CD4-positive, alpha-beta T cell treated with Interleukin-4 for 4 hours (primary cell): ENCODE measurements at regions not wholly inside any gene's neighbourhood (a gene's known extent, or its start where the extent isn't known, plus 50 kb on each side); places are given as distances from the start of the nearest gene placed in this dataset.
A peak's percentile ranks its signal among the peaks of the same experiment; 100 is the strongest.

ENCODE experiments used
- DNase-seq: peaks from one replicate; pipeline ENCODE4 v3.0.0-alpha.2; 2020

DNA sequence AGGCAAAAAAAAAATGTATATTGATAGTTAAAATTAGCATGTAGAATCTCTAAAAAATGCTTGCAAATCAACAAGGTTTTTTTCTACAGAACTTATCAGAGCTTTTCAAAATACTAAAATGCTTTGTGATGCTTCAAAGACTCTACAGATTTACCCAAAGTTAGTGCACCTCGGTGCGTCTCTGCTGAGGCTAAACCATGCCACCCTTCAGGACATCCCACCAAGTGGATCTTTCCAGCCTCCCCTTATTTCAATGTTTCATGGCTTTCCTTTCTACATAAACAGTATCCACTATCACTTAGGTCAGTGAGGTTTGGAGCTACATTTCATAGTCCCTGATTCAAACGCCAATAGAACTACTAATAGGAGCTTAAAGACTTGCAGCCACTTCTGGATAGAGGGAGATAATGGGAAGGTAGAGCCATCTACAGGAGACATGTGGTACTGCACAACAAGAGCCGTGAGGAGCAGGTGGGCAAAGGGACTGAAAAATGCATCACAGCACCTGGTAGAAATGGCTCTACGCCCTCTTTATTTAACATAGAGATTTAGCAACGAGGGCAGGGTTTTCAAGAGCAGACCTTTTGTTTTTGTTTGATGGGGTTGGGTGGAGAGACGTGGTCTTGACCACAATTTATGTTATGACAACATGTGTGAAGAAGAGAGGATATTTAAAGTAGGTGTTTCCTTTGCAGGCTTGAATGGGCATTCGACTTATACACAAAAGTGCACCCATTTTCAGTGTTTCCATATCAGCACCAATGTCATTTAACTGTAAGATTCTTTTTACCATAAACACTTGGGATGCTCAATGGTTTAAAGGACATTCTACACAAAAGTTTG lies 56.1 kb upstream of the SLC35G4 start:
- DNase-seq: peak; percentile 48

GRCh38 chr18:11548916-11549551 lies 60.4 kb upstream of the SLC35G4 start:
- no peak for DNase-seq

DNA sequence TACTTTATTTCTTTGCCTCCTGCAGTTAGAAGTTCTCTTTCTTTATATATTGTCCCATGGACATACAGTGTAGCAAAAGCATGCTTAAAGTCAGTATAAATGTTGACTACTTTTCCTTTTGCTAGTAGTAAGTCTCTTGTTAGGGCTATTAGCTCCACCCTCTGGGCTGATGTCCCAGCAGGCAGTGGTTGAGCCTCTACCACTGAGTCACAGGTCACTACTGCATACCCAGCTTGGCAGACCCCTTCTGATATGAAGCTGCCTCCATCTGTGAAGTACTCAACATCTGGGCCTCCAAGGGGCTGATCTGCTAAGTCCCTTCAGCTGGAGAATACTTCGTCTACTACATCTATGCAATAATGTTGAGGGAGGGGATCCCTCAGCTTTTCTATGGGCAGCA lies 61.0 kb upstream of the SLC35G4 start:
- DNase-seq: no peak

DNA sequence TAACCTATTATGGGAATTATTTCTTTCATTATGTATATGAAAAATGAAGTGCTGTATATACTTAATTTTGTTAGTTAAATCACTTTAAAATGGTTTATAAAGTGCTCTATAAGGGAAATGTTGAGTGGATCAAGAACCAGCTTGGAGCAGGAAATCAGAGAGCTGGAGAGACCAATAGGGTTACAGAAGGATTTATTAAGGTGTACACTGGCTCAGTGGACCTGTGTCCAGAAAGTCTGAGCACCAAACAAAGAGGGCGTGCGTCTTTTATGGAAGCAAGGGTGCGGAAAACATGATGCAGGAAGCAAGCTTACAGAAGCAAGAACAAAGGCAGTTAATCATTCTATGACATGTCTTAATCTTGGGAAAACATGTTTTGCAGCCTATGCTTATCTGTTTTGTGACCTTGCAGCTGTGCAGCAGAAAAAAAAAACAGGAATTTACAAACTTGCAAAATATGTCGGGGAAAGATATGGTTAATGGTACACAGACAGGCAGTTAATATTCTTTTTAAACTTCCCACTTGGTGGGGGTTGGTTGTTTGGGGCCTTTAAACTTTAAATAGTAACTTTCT lies 65.2 kb upstream of the SLC35G4 start:
- no peak for DNase-seq

GRCh38 chr18:11541179-11541578 lies 68.2 kb upstream of the SLC35G4 start:
- DNase-seq: no peak

DNA sequence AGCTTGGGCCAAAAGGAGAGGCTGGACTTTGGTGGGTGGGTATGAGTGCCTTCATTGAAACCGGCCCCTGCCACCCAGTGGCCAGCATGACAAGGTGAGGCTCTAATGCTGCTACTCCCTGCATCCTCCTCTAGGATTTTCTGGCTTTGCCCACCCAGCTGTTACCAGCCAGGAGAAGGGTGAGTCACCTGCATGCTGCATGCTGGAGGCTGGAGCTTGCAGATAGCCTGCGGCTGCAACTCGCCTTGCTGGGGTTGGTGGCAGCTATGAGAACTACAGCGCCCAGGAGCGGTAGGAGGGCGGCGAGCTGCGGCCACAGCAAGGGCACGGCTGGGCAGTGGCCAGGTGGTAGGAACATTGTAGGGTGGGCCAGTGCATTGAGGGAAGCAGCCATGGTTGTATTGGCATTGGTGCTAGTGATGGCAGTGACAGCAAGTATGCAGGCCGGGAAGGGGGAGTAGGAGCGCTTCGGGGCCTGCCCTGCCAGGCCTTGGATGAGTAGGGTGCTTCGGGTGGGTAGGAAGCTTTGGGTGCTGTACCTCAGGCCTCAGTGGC lies 75.4 kb upstream of the SLC35G4 start:
- DNase-seq: no peak

- no peak for DNase-seq
Measured at GRCh38 chr18:11533513-11533890, 75.9 kb upstream of the SLC35G4 start.

GRCh38 chr18:11532758-11533512 lies 76.5 kb upstream of the SLC35G4 start:
- no peak for DNase-seq

DNA sequence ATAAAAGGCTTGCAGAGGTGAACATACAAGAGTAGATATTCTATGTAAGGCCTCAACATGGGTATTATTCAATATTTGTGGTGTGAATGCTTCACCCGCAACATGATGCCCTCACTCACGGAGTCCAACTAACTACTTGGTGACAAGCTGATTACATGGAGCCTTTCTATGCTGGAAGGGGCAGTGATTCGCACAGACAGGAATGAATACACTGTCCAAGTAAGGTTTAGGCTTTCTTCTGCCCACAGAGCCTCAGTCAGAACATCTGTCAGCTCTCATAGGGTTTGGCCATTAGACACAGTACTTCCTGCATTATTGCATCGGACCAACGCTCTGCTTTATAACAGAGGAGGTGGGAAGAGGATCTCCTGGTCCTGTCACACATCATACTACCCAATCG lies 80.3 kb upstream of the SLC35G4 start:
- no peak for DNase-seq

GRCh38 chr18:11526675-11527074 lies 82.7 kb upstream of the SLC35G4 start:
- DNase-seq: no peak

- DNase-seq: no peak
Measured at GRCh38 chr18:11523804-11524203, 85.6 kb upstream of the SLC35G4 start.

DNA sequence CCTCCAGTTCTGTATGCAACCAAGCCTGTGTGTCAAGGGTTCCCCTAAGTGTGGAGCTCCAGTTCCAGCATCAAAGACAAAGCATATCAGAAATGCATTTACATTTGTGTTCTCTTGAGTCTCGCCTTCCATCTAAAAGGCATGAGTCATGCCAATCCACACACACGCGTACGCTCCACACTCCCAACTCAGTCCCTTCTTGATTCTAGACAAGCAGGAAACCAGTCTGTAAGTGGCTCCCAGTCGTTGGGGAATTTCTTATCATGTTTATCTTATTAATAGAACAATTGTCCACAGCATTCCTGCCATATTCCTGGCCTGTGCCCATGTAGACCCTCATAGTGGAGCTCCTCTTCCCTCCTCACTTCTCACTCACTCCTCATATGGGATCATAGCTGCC lies 86.4 kb upstream of the SLC35G4 start:
- DNase-seq: no peak

- no peak for DNase-seq
Measured at GRCh38 chr18:11521853-11522252, 87.5 kb upstream of the SLC35G4 start.

GRCh38 chr18:11520536-11520935 lies 88.9 kb upstream of the SLC35G4 start:
- no peak for DNase-seq

GRCh38 chr18:11518788-11519685 lies 90.4 kb upstream of the SLC35G4 start:
- DNase-seq: no peak

DNA sequence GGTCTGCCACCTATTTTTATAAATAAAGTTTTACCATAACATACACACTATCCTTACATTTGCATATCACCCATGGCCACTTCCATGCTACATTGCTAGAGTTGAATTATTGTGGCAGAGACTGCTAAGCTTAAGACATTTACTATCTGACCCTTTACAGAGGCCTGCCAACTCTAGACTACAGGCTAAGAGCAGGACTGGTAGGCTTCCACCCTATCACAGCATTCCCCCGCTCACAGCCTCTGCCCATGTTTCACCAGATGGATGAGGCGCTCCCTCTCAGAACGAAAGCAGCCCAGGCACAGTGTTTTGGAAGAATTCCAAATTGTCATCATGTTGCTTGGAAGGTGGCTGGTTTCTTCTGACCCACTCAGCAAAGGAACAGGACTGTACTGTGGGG lies 91.7 kb upstream of the SLC35G4 start:
- DNase-seq: no peak

GRCh38 chr18:11516751-11517503 lies 92.5 kb upstream of the SLC35G4 start:
- DNase-seq: no peak

GRCh38 chr18:11514267-11514666 lies 95.1 kb upstream of the SLC35G4 start:
- DNase-seq: no peak

- DNase-seq: no peak
Measured at GRCh38 chr18:11512096-11513025, 97.0 kb upstream of the SLC35G4 start.

GRCh38 chr18:11511434-11512095 lies 97.8 kb upstream of the SLC35G4 start:
- DNase-seq: no peak
